GM19452 (cell line): ENCODE measurements at regions not wholly inside any gene's neighbourhood (a gene's known extent, or its start where the extent isn't known, plus 50 kb on each side); places are given as distances from the start of the nearest gene placed in this dataset.

ENCODE experiments used
- ATAC-seq: cut with Tn5 transposase; IDR thresholded peaks from one replicate; pipeline ENCODE4 v1.9.1; 2021; ENCODE audit not compliant: unreplicated experiment

DNA sequence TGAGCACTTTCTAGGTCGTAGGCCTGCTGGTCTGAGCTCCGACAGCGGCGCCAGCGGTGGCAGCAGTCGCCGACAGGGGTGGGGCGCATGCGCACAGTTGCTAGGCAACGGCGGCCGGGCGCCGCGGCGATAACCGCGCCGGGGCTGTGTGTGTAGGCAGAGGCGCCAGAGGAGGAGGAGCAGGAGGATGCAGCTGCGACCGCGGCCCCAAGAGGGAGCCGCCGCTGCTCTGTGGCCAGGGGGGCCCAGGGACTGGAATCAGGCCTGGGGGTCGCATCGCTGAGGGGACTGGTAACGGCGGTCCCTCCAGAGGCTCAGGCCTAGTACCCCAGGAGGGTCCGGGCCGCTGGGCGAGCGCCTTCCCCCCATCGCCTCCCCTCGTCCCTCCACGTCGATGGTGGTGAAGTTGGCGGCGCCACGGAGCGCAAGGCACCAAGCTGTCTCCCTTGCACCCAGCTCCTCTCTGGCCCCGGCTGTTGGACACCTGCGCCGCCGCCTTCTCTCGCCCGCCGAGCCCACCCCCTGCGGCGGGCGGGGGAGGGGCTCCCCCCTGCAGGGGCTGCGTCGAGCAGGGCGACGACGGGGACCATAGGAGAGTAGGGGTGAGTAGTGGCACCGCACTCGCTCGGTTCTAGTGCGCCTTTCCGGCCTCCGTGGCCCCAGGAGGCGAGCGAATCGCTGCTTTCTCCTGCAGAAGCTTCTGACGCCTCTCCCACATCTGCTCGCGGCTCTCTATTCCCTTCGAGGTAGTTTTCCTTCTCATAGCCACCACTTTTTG lies 58.6 kb upstream of the ZC4H2 start, which contains the start of gene ZC3H12B:
TSS of gene ZC3H12B (plus strand) at position 159 of the 778 bp plus-strand sequence.
- ATAC-seq = peak; percentile 98

DNA sequence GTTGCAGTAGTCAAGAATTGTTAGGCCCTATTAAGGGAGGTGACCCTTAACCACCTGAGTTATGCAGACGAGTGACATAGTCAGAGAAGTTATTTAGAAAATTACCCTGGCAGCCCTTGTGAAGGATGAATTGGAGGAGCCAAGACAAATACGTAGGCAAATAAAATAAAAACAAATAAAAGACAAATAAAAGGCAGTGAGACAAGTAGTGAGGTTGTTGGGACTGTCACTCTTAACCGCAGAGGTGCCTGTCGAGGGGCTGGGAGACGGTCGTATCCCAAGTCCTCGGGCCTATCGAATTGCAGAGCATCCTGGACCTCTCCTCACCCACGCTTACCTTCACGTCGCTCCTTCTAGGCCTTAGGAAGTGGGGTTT lies 58.0 kb upstream of the ZC4H2 start:
- no peak for ATAC-seq
